Germinal center (tissue), 1 donor: ENCODE measurements at regions not wholly inside any gene's neighbourhood (a gene's known extent, or its start where the extent isn't known, plus 50 kb on each side); places are given as distances from the start of the nearest gene placed in this dataset.

ENCODE experiments used
- DNase-seq: peaks from one replicate; pipeline ENCODE4 v3.0.0; 2012; ENCODE audit warnings: mixed read lengths, low spot score

DNA sequence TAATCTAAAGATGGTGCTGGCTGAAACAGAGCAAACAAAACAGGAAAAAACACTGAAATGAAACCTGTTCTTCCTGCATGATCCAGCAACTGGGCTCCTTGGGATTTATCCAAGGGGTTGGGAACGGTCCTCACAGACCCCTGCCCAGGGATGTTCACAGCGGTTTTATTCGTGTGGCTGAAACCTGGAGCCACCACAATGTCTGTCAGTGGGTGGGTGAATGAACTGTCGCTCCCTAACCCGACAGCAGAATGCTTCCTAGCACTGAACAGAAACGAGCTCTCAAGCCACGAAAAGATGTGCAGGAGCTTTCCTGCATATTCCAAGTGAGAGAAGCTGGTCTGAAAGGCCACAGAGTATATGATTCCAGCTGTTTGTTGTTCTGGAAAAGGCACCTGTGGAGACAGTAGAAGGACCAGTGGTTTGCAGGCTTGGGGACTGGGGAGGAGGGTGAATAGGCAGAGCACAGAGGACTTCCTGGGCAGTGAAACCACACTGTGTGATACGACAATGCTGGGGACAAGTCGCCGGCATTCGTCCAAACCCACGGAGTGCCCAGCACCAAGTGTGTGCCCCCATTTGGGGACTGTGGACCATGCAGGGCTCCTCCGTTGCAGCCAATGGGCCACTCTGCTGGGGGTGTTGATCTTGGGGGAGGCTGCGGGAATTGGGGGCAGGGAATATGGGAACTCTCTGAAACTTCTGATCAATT lies 73.9 kb downstream of the TEX29 start:
- no peak for DNase-seq

GRCh38 chr13:111395511-111396393 lies 75.3 kb downstream of the TEX29 start:
- no peak for DNase-seq

DNA sequence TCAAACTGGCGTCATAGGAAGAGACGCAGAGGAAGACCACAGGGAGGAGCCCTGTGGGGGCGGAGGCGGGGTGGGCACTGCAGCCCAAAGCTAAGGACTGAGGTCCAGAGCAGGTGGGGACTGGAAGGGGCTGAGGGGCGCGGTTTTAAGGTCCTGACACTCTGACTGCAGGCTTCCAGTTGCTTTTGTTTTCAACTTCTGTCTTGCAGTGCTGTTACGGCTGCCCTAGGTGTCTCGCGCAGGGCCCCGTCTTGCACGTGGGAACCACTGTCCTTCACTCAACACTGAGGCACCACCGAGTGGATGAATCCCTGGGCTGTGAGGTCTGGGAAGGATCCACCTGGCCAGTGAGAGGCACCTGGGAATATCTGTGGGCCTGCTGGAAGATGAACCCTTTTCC lies 76.0 kb downstream of the TEX29 start:
- DNase-seq: no peak

DNA sequence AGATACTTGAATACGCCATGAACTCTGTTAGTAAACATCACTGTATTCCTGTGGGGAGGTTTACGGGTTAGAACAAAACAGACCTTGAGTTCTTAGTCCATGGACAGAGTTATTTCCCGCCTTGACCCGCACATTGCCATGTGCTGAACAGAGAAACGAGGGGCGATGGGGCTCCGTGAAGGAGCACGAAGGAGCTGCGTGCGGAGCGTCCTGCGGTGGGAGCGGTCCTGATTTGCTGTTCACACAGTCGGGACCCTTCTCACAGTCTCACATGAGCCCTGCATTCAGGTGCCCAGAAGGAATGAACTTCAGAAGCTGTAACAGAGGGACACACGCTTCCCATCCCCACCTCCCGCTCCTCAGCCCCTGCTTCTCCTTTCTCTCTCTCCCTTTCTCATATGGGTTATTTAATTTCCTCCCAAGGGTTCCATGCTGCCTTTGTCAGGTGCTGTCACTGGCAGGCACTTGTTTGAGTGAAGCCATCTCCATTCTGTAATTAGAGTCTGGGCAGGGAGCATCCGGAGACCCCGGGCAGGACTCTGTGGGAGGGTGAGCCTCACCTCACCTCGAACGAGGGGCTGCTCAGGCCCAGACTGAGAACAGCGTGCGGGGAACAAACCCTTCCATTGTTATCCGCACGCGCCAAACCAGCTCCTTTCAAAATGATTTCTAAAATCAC lies 76.9 kb downstream of the TEX29 start:
- no peak for DNase-seq

DNA sequence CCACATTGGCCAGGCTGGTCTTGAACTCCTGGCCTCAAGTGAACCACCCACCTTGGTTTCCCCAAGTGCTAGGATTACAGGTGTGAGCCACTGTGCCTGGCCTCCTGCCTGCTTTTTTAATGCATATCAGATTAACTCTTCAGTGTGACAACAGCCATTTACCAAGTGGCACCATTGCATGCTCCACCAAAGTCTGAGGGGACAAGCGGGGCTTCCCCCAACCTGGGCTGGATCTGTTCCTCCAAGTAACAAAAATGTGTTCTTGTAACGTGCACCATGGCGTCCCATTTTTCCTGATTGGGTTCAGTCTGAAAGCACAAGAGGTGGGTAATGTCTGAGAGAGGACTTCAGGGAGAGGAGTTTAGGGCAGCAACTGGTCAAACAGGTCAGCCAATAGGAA lies 77.8 kb downstream of the TEX29 start:
- no peak for DNase-seq

- no peak for DNase-seq
Observed at GRCh38 chr13:111398715-111399299, 78.4 kb downstream of the TEX29 start.

- DNase-seq: no peak
Observed at GRCh38 chr13:111399334-111399733, 78.9 kb downstream of the TEX29 start.

GRCh38 chr13:111399776-111400538 lies 79.5 kb downstream of the TEX29 start:
- no peak for DNase-seq

DNA sequence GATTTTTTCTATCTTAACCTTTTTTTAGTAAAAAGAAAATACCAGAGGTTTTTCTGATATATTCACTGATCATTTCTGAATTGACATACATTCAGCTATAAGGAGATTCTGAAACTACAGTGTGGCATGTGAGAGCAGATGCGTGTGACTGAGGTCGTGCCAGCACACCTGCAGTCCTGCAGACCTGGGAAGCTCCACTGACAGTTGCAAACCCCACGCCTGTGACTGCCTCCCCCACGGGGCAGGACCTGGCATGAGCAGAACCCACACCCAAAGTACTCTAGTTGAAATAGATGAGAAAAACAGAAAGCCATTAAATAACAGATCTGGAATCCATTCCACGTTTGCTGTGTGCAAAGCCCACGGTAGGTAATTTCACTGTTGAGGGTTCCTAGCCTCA lies 80.7 kb downstream of the TEX29 start:
- DNase-seq: no peak

- DNase-seq: no peak
Observed at GRCh38 chr13:111401755-111402154, 81.3 kb downstream of the TEX29 start.

DNA sequence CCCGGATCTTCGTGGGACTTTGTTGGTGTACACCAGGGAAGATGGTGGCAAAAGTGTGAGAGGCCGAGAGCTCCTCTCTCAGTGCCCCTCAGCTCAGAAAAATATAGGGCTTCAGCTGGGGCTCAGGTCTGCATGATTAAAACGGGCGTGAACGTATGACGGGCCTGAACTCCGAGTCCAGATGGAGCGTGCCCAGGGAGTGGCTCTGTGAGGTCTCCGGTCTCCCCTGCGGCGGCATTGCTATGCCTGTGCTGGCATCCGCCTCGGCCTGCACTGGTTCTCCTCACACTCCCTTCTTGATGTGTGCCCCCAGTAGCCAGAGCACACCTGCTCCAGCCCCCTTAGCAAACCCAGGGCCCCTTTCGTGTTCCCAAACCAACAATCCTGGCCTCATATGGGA lies 82.0 kb downstream of the TEX29 start:
- no peak for DNase-seq

GRCh38 chr13:111403266-111403665 lies 82.8 kb downstream of the TEX29 start:
- no peak for DNase-seq

DNA sequence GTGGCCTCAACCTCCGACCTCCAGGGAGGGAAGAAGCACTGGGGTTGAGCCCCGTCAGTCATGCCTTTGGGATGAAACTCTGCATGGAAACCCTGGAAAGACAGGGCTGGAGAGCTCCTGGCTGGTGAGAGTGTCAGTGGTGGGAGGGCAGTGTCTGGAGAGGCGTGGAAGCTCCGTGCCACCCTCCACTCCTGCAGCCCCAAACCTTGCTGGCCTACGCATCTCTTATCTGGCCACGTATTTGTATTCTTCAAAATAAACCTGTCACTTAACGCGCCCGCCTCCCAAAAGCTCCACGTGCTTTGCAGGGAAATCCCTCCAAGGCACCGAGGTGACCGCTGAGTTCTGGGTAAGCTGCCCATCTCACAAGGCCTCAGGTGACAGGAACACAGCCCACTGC lies 84.3 kb downstream of the TEX29 start:
- no peak for DNase-seq

- DNase-seq: no peak
Observed at GRCh38 chr13:111406636-111407035, 86.2 kb downstream of the TEX29 start.

DNA sequence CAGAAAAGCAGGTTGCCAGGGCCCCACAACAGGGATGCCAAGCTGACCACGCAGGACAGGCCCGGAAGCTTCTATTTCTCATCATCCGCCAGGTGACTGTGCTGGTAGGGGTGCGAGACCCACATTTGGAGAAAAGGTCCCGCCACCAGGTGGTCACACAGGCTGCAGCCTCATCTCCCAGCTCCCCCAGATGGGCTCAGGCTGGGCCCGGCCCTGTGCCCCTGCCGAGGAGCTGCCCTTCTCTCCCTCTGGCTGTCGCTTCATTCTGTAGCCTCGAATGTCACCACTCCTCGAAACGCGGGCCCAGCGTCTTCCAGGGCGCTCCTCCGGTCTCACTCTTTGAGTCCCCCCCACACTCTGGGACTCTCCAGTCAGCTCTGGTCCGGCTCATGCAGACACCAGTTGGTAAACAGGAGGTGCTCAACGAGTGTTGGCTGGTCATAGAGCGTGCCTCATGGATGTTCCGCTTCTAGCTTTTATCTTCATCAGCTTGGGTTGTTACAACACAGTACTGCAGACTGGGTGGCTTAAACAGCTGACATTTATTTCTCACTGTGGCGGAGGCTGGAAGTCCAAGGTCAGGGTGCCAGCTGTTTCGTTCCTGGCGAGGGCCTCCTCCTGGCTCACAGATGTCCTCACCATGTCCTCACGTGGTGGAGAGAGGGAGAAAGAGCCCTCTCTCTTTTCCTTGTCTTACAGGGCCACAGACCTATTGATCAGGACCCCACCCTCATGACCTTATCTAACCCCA lies 87.1 kb downstream of the TEX29 start:
- no peak for DNase-seq

- no peak for DNase-seq
Observed at GRCh38 chr13:111409413-111409812, 89.0 kb downstream of the TEX29 start.

DNA sequence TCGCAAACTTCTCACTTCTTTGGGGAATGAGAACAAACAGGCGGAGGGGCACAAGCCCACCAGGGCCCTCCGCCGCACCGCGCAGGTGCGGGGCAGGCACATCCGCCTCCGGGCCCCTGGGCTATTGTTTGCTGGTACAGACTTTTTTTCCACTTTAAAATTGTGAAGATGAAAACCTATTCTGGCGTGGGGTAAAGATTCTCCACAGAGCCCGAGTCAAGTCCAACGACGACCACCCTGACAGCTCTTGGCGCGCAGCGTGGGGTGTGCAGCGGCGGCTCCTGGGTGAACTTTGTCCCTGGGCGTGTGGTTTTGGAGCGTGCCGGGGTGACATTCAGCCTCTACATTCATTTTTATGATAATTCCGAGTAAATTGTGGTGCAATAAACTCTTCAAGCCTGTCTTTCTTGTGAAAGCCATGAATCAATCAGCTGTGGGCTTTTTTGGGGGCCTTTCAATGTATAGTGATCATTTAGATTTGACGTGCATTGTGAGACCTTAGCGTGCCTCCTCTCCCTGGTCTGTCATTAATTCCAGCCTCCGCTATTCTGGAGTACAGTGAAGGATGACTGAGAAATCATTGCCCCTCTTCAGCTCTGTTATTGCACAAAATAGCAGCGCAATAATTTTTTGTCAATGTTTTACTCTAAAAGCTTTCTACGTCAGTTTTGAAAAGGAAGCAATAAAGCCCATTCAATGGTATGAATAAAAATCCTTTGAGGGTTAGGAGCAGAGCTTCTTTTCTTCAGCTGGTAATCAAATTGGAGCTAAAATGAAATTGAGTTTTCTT lies 90.0 kb downstream of the TEX29 start:
- DNase-seq: no peak

DNA sequence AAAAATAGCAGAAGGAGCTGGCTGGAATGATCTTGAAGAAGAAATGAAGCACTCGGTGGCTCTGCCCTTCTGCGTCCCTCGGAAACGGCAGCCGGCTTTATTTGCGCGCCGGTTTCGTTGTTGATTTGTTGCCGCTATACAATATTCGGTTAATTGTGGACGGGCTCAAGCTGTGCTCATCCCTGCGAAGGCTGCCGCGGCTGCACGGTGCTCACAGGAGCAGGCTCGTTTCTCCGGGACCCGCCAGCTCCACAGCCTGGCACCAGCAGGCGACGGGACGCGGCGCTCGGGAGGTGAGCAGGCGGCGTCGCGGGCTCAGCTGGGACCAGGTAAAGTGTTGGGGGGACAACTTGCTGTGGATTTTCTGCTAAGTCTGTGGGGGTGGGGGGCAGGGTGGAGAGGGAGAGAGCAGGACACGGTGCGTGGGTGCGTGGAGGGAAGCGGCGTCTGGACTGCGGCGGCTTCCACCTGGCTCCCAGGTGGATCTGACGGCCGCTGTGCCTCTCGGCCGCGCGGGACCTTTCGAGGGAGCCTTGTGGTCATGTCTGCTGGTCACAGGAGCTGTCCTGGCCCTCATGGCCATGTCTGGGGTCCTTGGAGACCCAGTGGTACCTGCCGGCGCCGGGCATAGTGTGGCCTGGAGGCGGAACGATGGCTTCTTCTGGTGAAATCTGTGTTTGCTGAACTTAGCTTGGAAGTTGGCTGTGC lies 90.9 kb downstream of the TEX29 start:
- DNase-seq: no peak

DNA sequence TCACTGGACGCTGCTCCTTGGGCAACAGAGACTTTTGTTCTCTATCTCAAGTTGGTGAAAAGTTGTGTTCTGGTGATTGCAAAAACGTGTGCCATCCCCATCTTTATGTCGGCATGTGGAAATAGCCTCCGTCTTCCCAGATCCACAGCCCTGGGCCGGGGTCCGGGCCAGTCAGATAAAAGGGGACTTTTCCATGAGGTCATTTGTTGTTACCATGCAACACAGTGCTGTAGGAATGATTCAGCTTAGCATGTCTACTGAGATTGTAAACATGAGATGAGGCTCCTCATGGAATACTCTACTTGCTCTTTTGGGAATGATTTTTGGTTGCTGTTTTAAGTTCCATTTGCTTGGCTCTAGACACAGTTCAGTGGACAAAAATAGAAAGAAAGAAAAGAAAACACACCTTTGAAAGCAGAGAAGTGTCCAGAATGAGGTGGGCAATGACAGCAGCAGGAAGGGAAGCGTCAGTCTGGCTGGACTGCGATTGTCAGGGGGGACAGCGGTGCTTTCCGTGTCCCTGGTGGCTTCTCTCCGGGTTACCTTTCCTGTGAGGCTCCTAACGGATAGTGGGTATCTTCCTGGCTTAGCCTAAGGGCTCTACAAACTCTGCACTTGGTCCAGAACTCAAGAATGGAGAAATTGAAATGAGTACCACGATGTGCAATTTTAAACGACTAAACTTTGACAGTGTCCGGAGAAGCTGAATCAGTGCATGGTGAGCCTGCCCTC lies 91.6 kb downstream of the TEX29 start:
- no peak for DNase-seq
